Activated CD4-positive, alpha-beta T cell treated with anti-CD3 and anti-CD28 coated beads, Interleukin-2, amount 10 ng/mL, durations not matched to agents 7 days and 5 days (primary cell): ENCODE measurements at regions not wholly inside any gene's neighbourhood (a gene's known extent, or its start where the extent isn't known, plus 50 kb on each side); places are given as distances from the start of the nearest gene placed in this dataset.

Source experiments
- CTCF ChIA-PET: fragments of 350-600 bp; sonication (Branson Sonifier 250); formaldehyde crosslinking; loops from one replicate; lab custom pipeline; 2021; ENCODE audit warnings: antibody characterized with exemption; lab: Charles Lee
- POLR2A ChIA-PET: fragments of 350-600 bp; sonication (Branson Sonifier 250); formaldehyde crosslinking; loops from one replicate; lab custom pipeline; 2021; ENCODE audit warnings: antibody characterized with exemption; lab: Charles Lee
- DNase-seq: peaks from one replicate; pipeline ENCODE4 v3.0.0-alpha.2; 2020
- H3K27ac Mint-ChIP-seq: one replicate; pipeline ENCODE4 v1.8.0; 2021; ENCODE audit warnings: mild to moderate bottlenecking, moderate library complexity, mixed read lengths
- H3K27me3 Mint-ChIP-seq: one replicate; pipeline ENCODE4 v1.8.0; 2021; ENCODE audit warnings: mixed read lengths
- H3K36me3 Mint-ChIP-seq: one replicate; pipeline ENCODE4 v1.8.0; 2021; ENCODE audit warnings: low read depth, mixed read lengths
- H3K4me1 Mint-ChIP-seq: one replicate; pipeline ENCODE4 v1.8.0; 2021; ENCODE audit warnings: mixed read lengths
- H3K4me3 Mint-ChIP-seq: one replicate; pipeline ENCODE4 v1.8.0; 2021; ENCODE audit warnings: mild to moderate bottlenecking, moderate library complexity, mixed read lengths
- H3K9me3 Mint-ChIP-seq: one replicate; pipeline ENCODE4 v1.8.0; 2021; ENCODE audit warnings: mixed read lengths

DNA sequence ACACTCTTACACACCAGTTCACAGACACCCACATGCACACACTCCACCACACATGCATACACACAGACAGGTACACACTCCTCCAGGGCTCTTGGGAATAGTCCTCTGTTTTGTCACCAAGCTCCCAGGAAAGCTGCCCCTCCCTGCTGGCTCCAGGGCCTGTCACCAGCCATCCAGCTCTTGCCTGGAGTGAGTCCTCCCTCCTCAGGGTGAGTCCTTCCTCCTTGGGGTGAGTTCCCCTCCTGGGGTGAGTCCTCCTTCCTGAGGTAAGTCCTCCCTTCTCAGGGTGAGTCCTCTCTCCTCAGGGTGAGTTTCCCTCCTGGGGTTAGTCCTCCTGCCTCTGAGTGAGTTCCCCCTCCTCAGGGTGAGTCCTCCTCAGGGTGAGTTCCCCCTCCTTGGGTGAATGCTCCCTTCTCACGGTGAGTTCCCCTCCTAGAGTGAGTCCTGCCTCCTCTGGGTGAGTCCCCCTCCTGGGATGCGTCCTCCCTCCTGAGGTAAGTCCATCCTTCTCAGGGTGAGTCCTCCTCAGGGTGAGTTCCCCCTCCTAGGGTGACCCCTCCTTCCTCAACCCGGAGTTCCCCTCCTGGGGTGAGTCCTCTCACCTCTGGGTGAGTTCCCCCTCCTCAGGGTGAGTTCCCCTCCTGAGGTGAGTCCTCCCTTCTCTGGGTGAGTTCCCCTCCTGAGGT lies 100.6 kb upstream of the FGF3 start:
- H3K4me3 Mint-ChIP-seq = no peak overlapping the region
- DNase-seq = no peak
- H3K27ac Mint-ChIP-seq = no peak overlapping the region
- ChIA-PET CTCF (no interaction called here), POLR2A (no interaction called here)
- H3K27me3 Mint-ChIP-seq = peaks cover 8% of the 10 kb centered on the region
- no peaks in the 10 kb centered on the region for H3K9me3 Mint-ChIP-seq
- H3K4me1 Mint-ChIP-seq = no peaks in the 10 kb centered on the region
- H3K36me3 Mint-ChIP-seq = no peaks in the 10 kb centered on the region

DNA sequence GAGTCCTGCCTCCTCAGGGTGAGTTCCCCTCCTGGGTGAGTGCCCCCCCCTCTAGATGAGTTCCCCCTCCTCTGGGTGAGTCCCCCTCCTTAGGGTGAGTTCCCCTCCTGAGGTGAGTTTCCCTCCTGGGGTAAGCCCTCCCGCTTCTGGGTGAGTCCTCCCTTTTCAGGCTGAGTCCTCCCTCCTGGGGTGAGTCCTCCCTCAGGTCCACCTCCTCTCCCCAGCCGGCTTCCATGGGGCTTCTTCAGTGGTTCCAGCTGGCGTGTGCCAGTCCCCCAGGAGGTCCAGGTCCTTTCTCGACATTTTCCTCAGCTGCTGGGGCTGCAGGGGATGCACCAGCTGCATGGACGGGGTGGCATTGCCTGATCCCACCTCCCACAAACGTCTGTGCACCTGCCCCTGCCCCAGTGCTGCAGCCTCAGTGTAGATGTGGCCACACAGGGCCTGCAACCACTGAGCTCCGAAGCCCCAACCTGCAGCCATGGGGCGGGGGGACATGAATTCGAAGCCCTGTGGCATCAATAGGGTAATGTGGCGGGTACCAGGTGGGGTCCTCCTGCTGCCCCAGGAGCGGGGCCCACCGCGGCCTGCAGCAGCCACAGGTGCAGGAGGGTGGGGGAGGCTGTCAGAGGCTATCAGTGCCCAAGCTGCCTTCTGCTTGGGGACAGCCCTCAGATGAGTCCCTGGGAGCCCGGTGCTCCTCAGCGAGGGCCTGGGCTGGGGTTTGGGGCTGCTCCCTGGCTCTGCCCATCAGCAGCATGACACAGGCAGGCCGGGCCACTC lies 101.3 kb upstream of the FGF3 start:
- Mint-ChIP-seq H3K4me3 (no peak overlapping the region), H3K27me3 (peaks cover 15% of the 10 kb centered on the region), H3K4me1 (no peaks in the 10 kb centered on the region), H3K36me3 (no peaks in the 10 kb centered on the region), H3K9me3 (no peaks in the 10 kb centered on the region), H3K27ac (no peak overlapping the region)
- DNase-seq = no peak
- ChIA-PET CTCF (no interaction called here), POLR2A (no interaction called here)

DNA sequence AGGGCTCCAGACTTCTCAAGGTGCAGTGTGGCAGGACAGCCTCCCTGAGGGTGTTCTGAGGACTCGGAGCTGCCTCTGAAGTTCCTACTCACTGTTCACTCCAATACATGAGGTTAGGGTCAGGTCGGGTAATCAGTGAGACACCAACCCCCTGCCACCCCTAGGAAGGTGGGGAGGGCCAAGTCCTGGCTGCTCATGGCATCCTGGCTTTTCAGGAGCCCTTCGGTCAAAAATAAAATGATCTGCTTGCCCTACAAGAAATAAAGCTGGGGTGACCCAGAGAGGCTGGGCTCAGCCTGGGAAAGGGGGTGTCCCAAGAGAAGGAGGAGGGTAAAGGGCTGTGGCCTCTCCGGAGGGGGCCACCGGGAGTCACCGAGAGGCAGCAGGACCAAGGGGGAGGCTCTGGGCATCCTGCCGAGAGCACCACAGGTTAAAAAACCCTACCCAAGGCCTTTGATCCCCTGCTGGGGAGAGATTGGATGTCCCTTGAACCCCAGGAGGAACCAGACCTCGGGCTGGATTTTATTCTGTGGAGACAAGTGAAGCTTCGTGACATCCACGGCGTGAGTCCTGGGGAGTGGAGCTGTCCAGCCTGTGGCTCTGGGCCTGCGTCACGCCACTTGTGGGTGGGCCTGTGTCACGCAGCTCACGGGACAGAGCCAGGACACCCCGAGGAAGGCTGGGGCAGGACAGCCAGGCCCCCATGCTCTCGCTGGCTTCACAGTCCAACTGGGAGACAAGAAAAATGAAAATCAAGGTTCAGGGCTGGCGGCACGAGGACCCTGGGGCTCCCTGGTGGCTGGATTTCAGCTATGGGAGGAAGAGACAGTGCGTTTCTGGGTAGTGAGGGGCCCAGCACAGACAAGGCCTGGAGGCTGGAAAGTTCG lies 102.2 kb upstream of the FGF3 start:
- Mint-ChIP-seq H3K27ac (no peak overlapping the region), H3K4me1 (peaks cover 4% of the 10 kb centered on the region), H3K36me3 (no peaks in the 10 kb centered on the region), H3K27me3 (peaks cover 20% of the 10 kb centered on the region), H3K4me3 (no peak overlapping the region), H3K9me3 (no peaks in the 10 kb centered on the region)
- ChIA-PET POLR2A (no interaction called here), CTCF (no interaction called here)
- DNase-seq = no peak

DNA sequence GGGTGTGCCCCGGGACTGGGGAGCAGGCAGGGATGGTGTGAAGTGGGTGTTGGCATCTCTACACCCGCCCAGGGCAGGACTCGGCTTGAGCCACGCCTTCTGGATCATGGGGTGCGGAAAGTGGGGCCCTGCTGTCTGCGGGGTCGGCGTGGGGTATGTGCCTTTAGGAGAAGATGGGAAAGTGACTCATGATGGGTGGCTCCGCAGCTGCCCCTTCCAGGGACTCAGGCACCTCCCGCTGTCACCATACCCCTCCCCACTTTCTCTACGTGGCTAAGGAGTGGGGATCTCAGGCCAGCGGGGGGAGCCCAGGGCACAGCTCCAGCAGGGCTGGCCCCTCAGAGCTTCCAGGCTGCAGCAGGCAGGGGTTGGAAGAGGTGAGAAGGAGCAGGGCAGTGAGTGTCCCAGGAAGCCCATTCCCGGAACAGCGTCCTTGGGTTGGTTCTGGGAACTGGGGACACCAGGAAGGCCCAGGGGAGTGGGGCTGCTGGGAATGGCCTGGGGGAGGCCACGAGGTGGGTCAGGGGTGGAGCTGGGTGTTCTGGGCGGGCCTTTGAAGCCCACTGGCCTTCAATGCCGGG lies 102.9 kb upstream of the FGF3 start:
- DNase-seq = no peak
- POLR2A ChIA-PET = no interaction called here
- H3K4me3 Mint-ChIP-seq = no peak overlapping the region
- peaks cover 25% of the 10 kb centered on the region for H3K27me3 Mint-ChIP-seq
- CTCF ChIA-PET = no interaction called here
- no peaks in the 10 kb centered on the region for H3K9me3 Mint-ChIP-seq
- H3K36me3 Mint-ChIP-seq = no peaks in the 10 kb centered on the region
- H3K4me1 Mint-ChIP-seq = peaks cover 4% of the 10 kb centered on the region
- H3K27ac Mint-ChIP-seq = no peak overlapping the region

GRCh38 chr11:69922596-69923111 lies 103.4 kb upstream of the FGF3 start:
- CTCF ChIA-PET = no interaction called here
- no peak for DNase-seq
- Mint-ChIP-seq H3K27ac (no peak overlapping the region), H3K36me3 (no peaks in the 10 kb centered on the region), H3K9me3 (no peaks in the 10 kb centered on the region), H3K4me3 (no peak overlapping the region), H3K4me1 (peaks cover 4% of the 10 kb centered on the region), H3K27me3 (peaks cover 29% of the 10 kb centered on the region)
- POLR2A ChIA-PET = no interaction called here

DNA sequence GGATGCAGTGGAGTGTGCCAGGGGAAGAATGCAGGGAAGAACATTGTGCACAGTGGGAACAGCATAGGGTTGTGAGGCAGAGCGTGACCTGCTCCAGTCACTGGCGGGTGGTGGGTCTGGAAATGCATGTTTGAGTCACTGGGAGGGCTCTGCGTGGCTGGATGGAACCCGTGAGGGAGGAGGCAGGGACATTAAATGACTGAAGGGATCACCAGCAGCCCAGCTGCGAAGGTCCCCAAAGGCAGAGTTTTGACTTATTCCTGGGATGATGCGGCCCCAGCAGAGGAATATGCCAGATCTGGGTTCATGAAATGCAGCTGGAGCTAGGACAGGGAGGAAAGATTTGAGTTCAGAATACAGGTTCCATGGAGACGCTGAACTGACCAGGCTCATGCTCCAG lies 104.0 kb upstream of the FGF3 start:
- H3K4me3 Mint-ChIP-seq = no peak overlapping the region
- peaks cover 4% of the 10 kb centered on the region for H3K4me1 Mint-ChIP-seq
- peak overlapping the region; percentile 61 for H3K27ac Mint-ChIP-seq
- POLR2A ChIA-PET = no interaction called here
- CTCF ChIA-PET = interaction anchor here (0.6 kb wide), 1 partner anchor 48 kb away, joined by 3 read pairs; no protein-coding TSS in a partner anchor
- no peak for DNase-seq
- no peaks in the 10 kb centered on the region for H3K36me3 Mint-ChIP-seq
- peaks cover 30% of the 10 kb centered on the region for H3K27me3 Mint-ChIP-seq
- H3K9me3 Mint-ChIP-seq = no peaks in the 10 kb centered on the region

- peaks cover 30% of the 10 kb centered on the region for H3K27me3 Mint-ChIP-seq
- POLR2A ChIA-PET = no interaction called here
- H3K4me3 Mint-ChIP-seq = no peak overlapping the region
- no peak overlapping the region for H3K27ac Mint-ChIP-seq
- no peaks in the 10 kb centered on the region for H3K36me3 Mint-ChIP-seq
- DNase-seq = no peak
- no peaks in the 10 kb centered on the region for H3K9me3 Mint-ChIP-seq
- CTCF ChIA-PET = interaction anchor here (0.6 kb wide), 2 partner anchors 48 to 461 kb away, joined by 3 read pairs; no protein-coding TSS in a partner anchor
- H3K4me1 Mint-ChIP-seq = peaks cover 4% of the 10 kb centered on the region
Measured at GRCh38 chr11:69923641-69924307, 104.6 kb upstream of the FGF3 start.

- CTCF ChIA-PET = interaction anchor here (0.6 kb wide), 1 partner anchor 460 kb away, joined by 3 read pairs; no protein-coding TSS in a partner anchor
- H3K9me3 Mint-ChIP-seq = no peaks in the 10 kb centered on the region
Measured at GRCh38 chr11:69924308-69925161, 105.3 kb upstream of the FGF3 start.

DNA sequence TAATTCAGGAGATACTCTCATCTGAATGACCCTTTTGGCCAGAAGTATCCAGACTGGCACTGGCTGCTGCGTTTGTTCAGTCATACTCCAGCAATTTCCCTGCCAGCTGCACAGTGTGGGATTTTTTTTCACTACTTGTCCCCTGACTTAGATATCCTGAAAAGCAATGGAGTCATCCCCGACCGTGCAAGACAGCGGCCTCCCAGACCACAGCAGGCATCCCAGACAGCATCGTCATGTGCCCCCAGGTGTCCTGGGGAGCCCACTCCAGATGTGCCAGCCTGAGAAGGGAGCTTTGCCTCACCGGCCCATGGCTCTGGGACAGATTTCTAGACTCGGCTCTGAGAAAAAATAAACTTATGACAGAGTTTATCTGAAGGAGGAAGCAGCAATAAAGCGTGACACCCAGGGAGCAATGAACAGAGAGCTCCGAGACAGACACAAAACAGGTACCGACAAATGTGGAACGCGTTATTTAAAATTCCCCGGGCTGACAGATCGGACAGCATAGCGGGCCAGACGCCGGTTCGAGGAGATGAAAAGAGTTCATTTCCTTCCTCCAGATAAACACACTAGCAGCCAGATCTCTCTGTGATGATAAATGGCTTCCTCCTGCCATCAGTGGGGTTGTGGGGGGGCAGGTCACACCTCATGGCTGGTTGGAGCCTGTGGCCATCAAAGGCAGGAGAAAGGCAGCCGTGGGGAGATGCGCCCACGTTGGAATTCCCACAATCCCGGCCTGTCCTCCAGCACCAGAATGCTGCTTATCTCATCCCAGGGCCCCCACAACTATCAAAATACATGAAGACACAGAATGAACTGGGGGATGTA lies 106.4 kb upstream of the FGF3 start:
- H3K27ac Mint-ChIP-seq = no peak overlapping the region
- peaks cover 4% of the 10 kb centered on the region for H3K4me1 Mint-ChIP-seq
- H3K9me3 Mint-ChIP-seq = no peaks in the 10 kb centered on the region
- H3K4me3 Mint-ChIP-seq = no peak overlapping the region
- no peaks in the 10 kb centered on the region for H3K36me3 Mint-ChIP-seq
- no peak for DNase-seq
- H3K27me3 Mint-ChIP-seq = peaks cover 30% of the 10 kb centered on the region
- CTCF ChIA-PET = no interaction called here
- POLR2A ChIA-PET = no interaction called here

More at GRCh38 chr11:69924308-69925161, 105.3 kb upstream of the FGF3 start:
- peaks cover 30% of the 10 kb centered on the region for H3K27me3 Mint-ChIP-seq
- no peak for DNase-seq
- no peaks in the 10 kb centered on the region for H3K36me3 Mint-ChIP-seq
- POLR2A ChIA-PET = no interaction called here
- no peak overlapping the region for H3K27ac Mint-ChIP-seq
- H3K4me3 Mint-ChIP-seq = no peak overlapping the region
- H3K4me1 Mint-ChIP-seq = peaks cover 4% of the 10 kb centered on the region

DNA sequence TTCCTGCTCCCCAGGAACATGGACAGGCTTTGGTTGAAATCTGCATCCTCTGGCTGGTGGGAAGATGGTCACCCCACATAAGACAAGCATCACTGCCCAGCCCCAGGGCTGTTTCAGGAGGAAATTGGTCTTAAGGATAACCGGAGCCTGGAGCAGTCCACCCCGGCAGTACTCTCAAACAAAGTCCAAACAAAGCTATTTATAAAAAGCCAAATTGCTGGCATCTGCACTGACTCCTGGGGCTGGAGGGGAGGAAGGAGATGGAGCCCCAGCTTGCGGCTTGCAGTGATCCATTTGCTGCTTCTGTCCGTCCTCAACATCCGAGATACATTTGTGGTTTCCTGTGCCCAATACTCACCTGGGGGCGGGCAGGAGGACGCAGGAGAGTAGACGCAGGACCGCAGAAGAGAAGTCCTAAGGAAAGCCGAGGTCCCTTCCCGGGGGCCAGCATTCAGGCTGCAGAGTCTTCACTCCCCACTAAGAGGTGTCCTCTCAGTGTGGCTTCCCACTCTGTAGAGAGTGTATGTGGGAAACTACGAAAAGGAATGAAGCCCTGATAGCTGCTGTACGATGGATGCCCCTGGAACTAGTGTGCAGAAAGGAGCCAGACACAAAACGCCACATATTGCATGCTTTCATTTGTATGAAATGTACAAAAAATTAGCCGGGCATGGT lies 107.3 kb upstream of the FGF3 start:
- no peaks in the 10 kb centered on the region for H3K9me3 Mint-ChIP-seq
- ChIA-PET POLR2A (no interaction called here), CTCF (no interaction called here)
- no peak for DNase-seq
- no peak overlapping the region for H3K27ac Mint-ChIP-seq
- no peaks in the 10 kb centered on the region for H3K36me3 Mint-ChIP-seq
- H3K4me3 Mint-ChIP-seq = no peak overlapping the region
- H3K27me3 Mint-ChIP-seq = peaks cover 30% of the 10 kb centered on the region
- peaks cover 4% of the 10 kb centered on the region for H3K4me1 Mint-ChIP-seq
